Liver (tissue), 8 donors: ENCODE measurements at regions not wholly inside any gene's neighbourhood (a gene's known extent, or its start where the extent isn't known, plus 50 kb on each side); places are given as distances from the start of the nearest gene placed in this dataset.

Experiments used
- DNase-seq: peaks from one replicate; pipeline ENCODE4 v3.0.0-alpha.2; 2017; ENCODE audit warnings: low spot score
- H3K27ac ChIP-seq, 2 donors: one replicate each; pipeline ENCODE4 v1.7.0; 2013; ENCODE audit warnings: inconsistent platforms in 2 of 2, low read length in 2 of 2, control low read depth in 1 of 2, low read depth in 1 of 2, mild to moderate bottlenecking in 1 of 2
- H3K27me3 ChIP-seq, 4 donors: one replicate each; pipeline versions ENCODE4 v1.6.1 to v1.7.0; 2013; ENCODE audit warnings: low read length in 3 of 4, inconsistent platforms in 1 of 4, mild to moderate bottlenecking in 1 of 4, moderate library complexity in 1 of 4; ENCODE audit not compliant: control insufficient read depth in 4 of 4, insufficient read depth in 4 of 4
- H3K36me3 ChIP-seq, 4 donors: one replicate each; pipeline versions ENCODE4 v1.6.1 to v1.7.0; 2013; ENCODE audit warnings: low read length in 3 of 4, mild to moderate bottlenecking in 3 of 4, low read depth in 1 of 4, moderate library complexity in 1 of 4; ENCODE audit not compliant: control insufficient read depth in 4 of 4, insufficient read depth in 3 of 4
- H3K4me1 ChIP-seq, 4 donors: one replicate each; pipeline versions ENCODE4 v1.6.1 to v1.7.0; 2013; ENCODE audit warnings: low read length in 3 of 4, mild to moderate bottlenecking in 3 of 4, moderate library complexity in 1 of 4; ENCODE audit not compliant: control insufficient read depth in 4 of 4, insufficient read depth in 4 of 4
- H3K4me3 ChIP-seq, 3 donors: one replicate each; pipeline versions ENCODE4 v1.6.1 to v1.7.0; 2013; ENCODE audit warnings: low read length in 3 of 3, control low read depth in 1 of 3, low read depth in 1 of 3, mild to moderate bottlenecking in 1 of 3
- H3K9ac ChIP-seq, 2 donors: one replicate each; pipeline ENCODE4 v1.7.0; 2013; ENCODE audit warnings: low read length in 2 of 2, mild to moderate bottlenecking in 2 of 2, moderate library complexity in 2 of 2, control low read depth in 1 of 2, low read depth in 1 of 2
- H3K9me3 ChIP-seq, 4 donors: one replicate each; pipeline versions ENCODE4 v1.6.1 to v1.7.0; 2013; ENCODE audit warnings: low read length in 3 of 4; ENCODE audit not compliant: control insufficient read depth in 4 of 4
- EGR1 ChIP-seq, 2 donors: IDR thresholded peaks; 2 replicates each; pipeline ENCODE4 v1.6.1; 2016 to 2018; ENCODE audit warnings: antibody characterized with exemption in 2 of 2, low read depth in 2 of 2
- FOXA1 ChIP-seq: IDR thresholded peaks from 2 replicates; pipeline ENCODE4 v1.6.1; 2016; ENCODE audit warnings: antibody characterized with exemption
- FOXA2 ChIP-seq: IDR thresholded peaks from 2 replicates; pipeline ENCODE4 v1.6.1; 2016; ENCODE audit warnings: antibody characterized with exemption
- GABPA ChIP-seq, 2 donors: IDR thresholded peaks in 1 of 2; conservative IDR thresholded peaks in 1 of 2; 2 replicates each; pipeline ENCODE4 v1.6.1; 2016; ENCODE audit warnings: antibody characterized with exemption in 2 of 2, mild to moderate bottlenecking in 1 of 2, moderate library complexity in 1 of 2
- HNF4A ChIP-seq, 2 donors: conservative IDR thresholded peaks; 2 replicates each; pipeline ENCODE4 v1.6.1; 2016; ENCODE audit warnings: antibody characterized with exemption in 2 of 2, mild to moderate bottlenecking in 2 of 2
- HNF4G ChIP-seq: IDR thresholded peaks from 2 replicates; pipeline ENCODE4 v1.6.1; 2016; ENCODE audit warnings: antibody characterized with exemption
- JUND ChIP-seq, 2 donors: IDR thresholded peaks; 2 replicates each; pipeline ENCODE4 v1.6.1; 2016; ENCODE audit warnings: antibody characterized with exemption in 2 of 2
- NR2F2 ChIP-seq: IDR thresholded peaks from 2 replicates; pipeline ENCODE4 v1.6.1; 2016; ENCODE audit warnings: antibody characterized with exemption
- RAD21 ChIP-seq, 2 donors: IDR thresholded peaks; 2 replicates each; pipeline ENCODE4 v1.6.1; 2016; ENCODE audit warnings: antibody characterized with exemption in 2 of 2, mild to moderate bottlenecking in 2 of 2
- RXRA ChIP-seq, 2 donors: IDR thresholded peaks; 2 replicates each; pipeline ENCODE4 v1.6.1; 2017 to 2018; ENCODE audit warnings: antibody characterized with exemption in 2 of 2, mild to moderate bottlenecking in 1 of 2
- SP1 ChIP-seq: IDR thresholded peaks from 2 replicates; pipeline ENCODE4 v1.6.1; 2018; ENCODE audit warnings: antibody characterized with exemption, mild to moderate bottlenecking
- TAF1 ChIP-seq: conservative IDR thresholded peaks from 2 replicates; pipeline ENCODE4 v1.6.1; 2016; ENCODE audit warnings: antibody characterized with exemption, mild to moderate bottlenecking
- YY1 ChIP-seq: IDR thresholded peaks from 2 replicates; pipeline ENCODE4 v1.6.1; 2016; ENCODE audit warnings: antibody characterized with exemption, mild to moderate bottlenecking
- WGBS: extraction: QIAGEN DNeasy Blood & Tissue Kit; methylation state at CpG from one replicate; pipeline ENCODE4 v1.1.7; 2013; 5-methylcytosine and 5-hydroxymethylcytosine counted together
- TF ChIP-seq, protein P1 (sequence below): IDR thresholded peaks from 2 replicates; pipeline ENCODE4 v1.6.1; 2016; ENCODE audit warnings: antibody characterized with exemption
- TF ChIP-seq, protein P2 (sequence below): IDR thresholded peaks from 2 replicates; pipeline ENCODE4 v1.6.1; 2016; ENCODE audit warnings: antibody characterized with exemption
- TF ChIP-seq, protein P3 (sequence below): fragments of 150-350 bp; IDR thresholded peaks from 2 replicates; pipeline ENCODE4 v1.5.1; 2017; ENCODE audit warnings: improper control_type of control experiment, low read depth, low read length; ENCODE audit not compliant: missing input control
- TF ChIP-seq, protein P4 (sequence below): IDR thresholded peaks from 2 replicates; pipeline ENCODE4 v1.6.1; 2016; ENCODE audit warnings: antibody characterized with exemption
- TF ChIP-seq, protein P5 (sequence below): IDR thresholded peaks from 2 replicates; pipeline ENCODE4 v1.6.1; 2016; ENCODE audit warnings: antibody characterized with exemption, mild to moderate bottlenecking
- donor health status: healthy.
- donor health status: healthy.
- donor health status: healthy.
- donor health status: healthy.
- donor health status: healthy.

DNA sequence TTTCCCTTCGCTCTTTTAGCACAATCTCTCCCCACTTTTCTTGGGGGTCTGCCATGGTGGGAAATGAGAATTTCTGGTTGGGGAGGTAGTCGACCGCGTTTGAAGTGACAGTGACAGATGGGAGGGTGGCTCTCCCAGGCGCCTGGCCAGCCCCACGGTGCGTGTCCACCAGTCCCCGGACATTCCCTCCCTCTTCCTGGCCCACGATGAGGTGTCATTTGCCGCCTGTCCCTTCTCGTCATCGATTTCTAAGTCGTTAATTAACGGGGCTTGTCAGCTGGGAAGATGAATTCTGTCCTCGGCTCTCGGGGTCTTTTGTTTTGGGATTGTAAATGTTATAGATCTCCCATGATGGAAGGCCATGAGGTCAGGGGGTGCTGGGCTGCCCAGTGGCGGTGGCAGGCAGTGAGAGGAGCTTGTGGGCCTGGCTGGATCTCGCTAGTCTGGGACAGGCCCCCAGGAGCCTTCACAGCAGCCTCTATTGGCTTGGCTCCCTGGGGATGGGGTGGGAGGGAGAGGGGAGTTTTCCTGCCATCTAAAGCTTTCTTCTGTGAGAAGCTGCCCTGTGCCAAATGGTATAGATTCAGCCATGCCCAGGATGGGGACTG lies 164.2 kb downstream of the MRM1 start:
- Histone ChIP-seq H3K27ac (no peak overlapping the region), H3K4me3 (no peak overlapping the region), H3K9me3 (no peaks in the 10 kb centered on the region), H3K9ac (no peak overlapping the region), H3K36me3 (no peaks in the 10 kb centered on the region), H3K27me3 (no peaks in the 10 kb centered on the region), H3K4me1 (no peaks in the 10 kb centered on the region)
- 79% methylated on average over 18 of the region's 18 CpGs for WGBS
- no peak for DNase-seq
- no peak for TF ChIP-seq RXRA (IDR thresholded peaks at IDR 0.05)
- TF ChIP-seq GABPA (IDR thresholded peaks at IDR 0.05 in 1 of 2, conservative IDR thresholded peaks at IDR 0.05 in 1 of 2): no peak
- TF ChIP-seq YY1: no peak
- no peak for TF ChIP-seq FOXA1
- TF ChIP-seq, protein P1, sequence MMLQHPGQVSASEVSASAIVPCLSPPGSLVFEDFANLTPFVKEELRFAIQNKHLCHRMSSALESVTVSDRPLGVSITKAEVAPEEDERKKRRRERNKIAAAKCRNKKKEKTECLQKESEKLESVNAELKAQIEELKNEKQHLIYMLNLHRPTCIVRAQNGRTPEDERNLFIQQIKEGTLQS: no peak
- no peak for TF ChIP-seq HNF4A (conservative IDR thresholded peaks at IDR 0.05)
- TF ChIP-seq, protein P2, sequence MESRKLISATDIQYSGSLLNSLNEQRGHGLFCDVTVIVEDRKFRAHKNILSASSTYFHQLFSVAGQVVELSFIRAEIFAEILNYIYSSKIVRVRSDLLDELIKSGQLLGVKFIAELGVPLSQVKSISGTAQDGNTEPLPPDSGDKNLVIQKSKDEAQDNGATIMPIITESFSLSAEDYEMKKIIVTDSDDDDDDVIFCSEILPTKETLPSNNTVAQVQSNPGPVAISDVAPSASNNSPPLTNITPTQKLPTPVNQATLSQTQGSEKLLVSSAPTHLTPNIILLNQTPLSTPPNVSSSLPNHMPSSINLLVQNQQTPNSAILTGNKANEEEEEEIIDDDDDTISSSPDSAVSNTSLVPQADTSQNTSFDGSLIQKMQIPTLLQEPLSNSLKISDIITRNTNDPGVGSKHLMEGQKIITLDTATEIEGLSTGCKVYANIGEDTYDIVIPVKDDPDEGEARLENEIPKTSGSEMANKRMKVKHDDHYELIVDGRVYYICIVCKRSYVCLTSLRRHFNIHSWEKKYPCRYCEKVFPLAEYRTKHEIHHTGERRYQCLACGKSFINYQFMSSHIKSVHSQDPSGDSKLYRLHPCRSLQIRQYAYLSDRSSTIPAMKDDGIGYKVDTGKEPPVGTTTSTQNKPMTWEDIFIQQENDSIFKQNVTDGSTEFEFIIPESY: no peak
- no peak for TF ChIP-seq RAD21 (IDR thresholded peaks at IDR 0.05)
- TF ChIP-seq, protein P3, sequence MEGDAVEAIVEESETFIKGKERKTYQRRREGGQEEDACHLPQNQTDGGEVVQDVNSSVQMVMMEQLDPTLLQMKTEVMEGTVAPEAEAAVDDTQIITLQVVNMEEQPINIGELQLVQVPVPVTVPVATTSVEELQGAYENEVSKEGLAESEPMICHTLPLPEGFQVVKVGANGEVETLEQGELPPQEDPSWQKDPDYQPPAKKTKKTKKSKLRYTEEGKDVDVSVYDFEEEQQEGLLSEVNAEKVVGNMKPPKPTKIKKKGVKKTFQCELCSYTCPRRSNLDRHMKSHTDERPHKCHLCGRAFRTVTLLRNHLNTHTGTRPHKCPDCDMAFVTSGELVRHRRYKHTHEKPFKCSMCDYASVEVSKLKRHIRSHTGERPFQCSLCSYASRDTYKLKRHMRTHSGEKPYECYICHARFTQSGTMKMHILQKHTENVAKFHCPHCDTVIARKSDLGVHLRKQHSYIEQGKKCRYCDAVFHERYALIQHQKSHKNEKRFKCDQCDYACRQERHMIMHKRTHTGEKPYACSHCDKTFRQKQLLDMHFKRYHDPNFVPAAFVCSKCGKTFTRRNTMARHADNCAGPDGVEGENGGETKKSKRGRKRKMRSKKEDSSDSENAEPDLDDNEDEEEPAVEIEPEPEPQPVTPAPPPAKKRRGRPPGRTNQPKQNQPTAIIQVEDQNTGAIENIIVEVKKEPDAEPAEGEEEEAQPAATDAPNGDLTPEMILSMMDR: no peak
- no peak for TF ChIP-seq SP1
- TF ChIP-seq, protein P4, sequence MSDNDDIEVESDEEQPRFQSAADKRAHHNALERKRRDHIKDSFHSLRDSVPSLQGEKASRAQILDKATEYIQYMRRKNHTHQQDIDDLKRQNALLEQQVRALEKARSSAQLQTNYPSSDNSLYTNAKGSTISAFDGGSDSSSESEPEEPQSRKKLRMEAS: no peak
- TF ChIP-seq EGR1 (IDR thresholded peaks at IDR 0.05; ENCODE audit: low read depth in 2 of 2): no peak
- TF ChIP-seq TAF1: no peak
- no peak for TF ChIP-seq HNF4G
- TF ChIP-seq, protein P5, sequence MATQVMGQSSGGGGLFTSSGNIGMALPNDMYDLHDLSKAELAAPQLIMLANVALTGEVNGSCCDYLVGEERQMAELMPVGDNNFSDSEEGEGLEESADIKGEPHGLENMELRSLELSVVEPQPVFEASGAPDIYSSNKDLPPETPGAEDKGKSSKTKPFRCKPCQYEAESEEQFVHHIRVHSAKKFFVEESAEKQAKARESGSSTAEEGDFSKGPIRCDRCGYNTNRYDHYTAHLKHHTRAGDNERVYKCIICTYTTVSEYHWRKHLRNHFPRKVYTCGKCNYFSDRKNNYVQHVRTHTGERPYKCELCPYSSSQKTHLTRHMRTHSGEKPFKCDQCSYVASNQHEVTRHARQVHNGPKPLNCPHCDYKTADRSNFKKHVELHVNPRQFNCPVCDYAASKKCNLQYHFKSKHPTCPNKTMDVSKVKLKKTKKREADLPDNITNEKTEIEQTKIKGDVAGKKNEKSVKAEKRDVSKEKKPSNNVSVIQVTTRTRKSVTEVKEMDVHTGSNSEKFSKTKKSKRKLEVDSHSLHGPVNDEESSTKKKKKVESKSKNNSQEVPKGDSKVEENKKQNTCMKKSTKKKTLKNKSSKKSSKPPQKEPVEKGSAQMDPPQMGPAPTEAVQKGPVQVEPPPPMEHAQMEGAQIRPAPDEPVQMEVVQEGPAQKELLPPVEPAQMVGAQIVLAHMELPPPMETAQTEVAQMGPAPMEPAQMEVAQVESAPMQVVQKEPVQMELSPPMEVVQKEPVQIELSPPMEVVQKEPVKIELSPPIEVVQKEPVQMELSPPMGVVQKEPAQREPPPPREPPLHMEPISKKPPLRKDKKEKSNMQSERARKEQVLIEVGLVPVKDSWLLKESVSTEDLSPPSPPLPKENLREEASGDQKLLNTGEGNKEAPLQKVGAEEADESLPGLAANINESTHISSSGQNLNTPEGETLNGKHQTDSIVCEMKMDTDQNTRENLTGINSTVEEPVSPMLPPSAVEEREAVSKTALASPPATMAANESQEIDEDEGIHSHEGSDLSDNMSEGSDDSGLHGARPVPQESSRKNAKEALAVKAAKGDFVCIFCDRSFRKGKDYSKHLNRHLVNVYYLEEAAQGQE: no peak
- TF ChIP-seq JUND (IDR thresholded peaks at IDR 0.05): no peak
- TF ChIP-seq NR2F2: no peak
- TF ChIP-seq FOXA2: no peak
